MV-4-11 (cell line): ENCODE measurements at regions not wholly inside any gene's neighbourhood (a gene's known extent, or its start where the extent isn't known, plus 50 kb on each side); places are given as distances from the start of the nearest gene placed in this dataset.
"Not testable (repeated sequence)": the region's sequence is repeated elsewhere in the genome, so short reads cannot be mapped to it uniquely, and the experiment has no call there.

ENCODE experiments used
- DNase-seq: peaks from one replicate; lab custom pipeline; 2025; lab: John Stamatoyannopoulos, UW

GRCh38 chr18:3328532-3328931 is 66.6 kb downstream of the MYL12B start:
- no peak for DNase-seq

GRCh38 chr18:3329471-3329870 is 67.5 kb downstream of the MYL12B start:
- DNase-seq = no peak

GRCh38 chr18:3329872-3330271 is 67.9 kb downstream of the MYL12B start:
- no peak for DNase-seq

GRCh38 chr18:3330622-3331021 is 68.7 kb downstream of the MYL12B start:
- no peak for DNase-seq

- DNase-seq = no peak
Observed at GRCh38 chr18:3332376-3332775, 70.4 kb downstream of the MYL12B start.

GRCh38 chr18:3333056-3333720 is 71.3 kb downstream of the MYL12B start:
- no peak for DNase-seq

GRCh38 chr18:3333721-3334386 is 71.9 kb downstream of the MYL12B start:
- DNase-seq = no peak

- peak; percentile 62 for DNase-seq
Observed at GRCh38 chr18:3340015-3340681, 78.2 kb downstream of the MYL12B start.

GRCh38 chr18:3340682-3341097 is 78.8 kb downstream of the MYL12B start:
- no peak for DNase-seq

- DNase-seq = no peak
Observed at GRCh38 chr18:3342628-3343027, 80.7 kb downstream of the MYL12B start.

GRCh38 chr18:3345452-3345851 is 83.5 kb downstream of the MYL12B start:
- DNase-seq = no peak

- DNase-seq = peak; percentile 7
Observed at GRCh38 chr18:3345885-3346284, 84.0 kb downstream of the MYL12B start.

- DNase-seq = no peak
Observed at GRCh38 chr18:3346487-3346886, 84.6 kb downstream of the MYL12B start.

GRCh38 chr18:3347286-3347803 is 85.4 kb downstream of the MYL12B start:
- no peak for DNase-seq

- DNase-seq = no peak
Observed at GRCh38 chr18:3348176-3348575, 86.2 kb downstream of the MYL12B start.

GRCh38 chr18:3349046-3349841 is 87.3 kb downstream of the MYL12B start:
- not testable (repeated sequence) for DNase-seq

GRCh38 chr18:3350021-3350420 is 88.1 kb downstream of the MYL12B start:
- no peak for DNase-seq

- DNase-seq = no peak
Observed at GRCh38 chr18:3350566-3351527, 88.9 kb downstream of the MYL12B start.

GRCh38 chr18:3354506-3354905 is 92.6 kb downstream of the MYL12B start:
- DNase-seq = no peak

- DNase-seq = no peak
Observed at GRCh38 chr18:3356614-3357013, 93.4 kb upstream of the TGIF1 start.

GRCh38 chr18:3357516-3357915 is 92.5 kb upstream of the TGIF1 start:
- DNase-seq = no peak
